ENCODE measurements at regions not wholly inside any gene's neighbourhood (a gene's known extent, or its start where the extent isn't known, plus 50 kb on each side); places are given as distances from the start of the nearest gene placed in this dataset.

GRCh38 chr2:12928775-12929401 is 212.2 kb downstream of the TRIB2 start:
- no peaks in the 10 kb centered on the region for H3K4me1 ChIP-seq
- no peak for ATAC-seq
- TF ChIP-seq CTCF (IDR thresholded peaks at IDR 0.05) = no peak
- intact Hi-C loops (cut with DNase I) = no loop called here
- H3K36me3 ChIP-seq (replicated peaks in 1 of 2; ENCODE audit: insufficient read depth in 1 of 2, low read depth in 2 of 2) = no peaks in the 10 kb centered on the region
- DNase-seq = no peak
- H3K9me3 ChIP-seq = no peaks in the 10 kb centered on the region
- no peak overlapping the region for H3K27ac ChIP-seq
- WGBS, 2 donors = 34 to 35% methylated on average over 4 of the region's 4 CpGs
- H3K4me3 ChIP-seq = no peak overlapping the region
- no peaks in the 10 kb centered on the region for H3K27me3 ChIP-seq

DNA sequence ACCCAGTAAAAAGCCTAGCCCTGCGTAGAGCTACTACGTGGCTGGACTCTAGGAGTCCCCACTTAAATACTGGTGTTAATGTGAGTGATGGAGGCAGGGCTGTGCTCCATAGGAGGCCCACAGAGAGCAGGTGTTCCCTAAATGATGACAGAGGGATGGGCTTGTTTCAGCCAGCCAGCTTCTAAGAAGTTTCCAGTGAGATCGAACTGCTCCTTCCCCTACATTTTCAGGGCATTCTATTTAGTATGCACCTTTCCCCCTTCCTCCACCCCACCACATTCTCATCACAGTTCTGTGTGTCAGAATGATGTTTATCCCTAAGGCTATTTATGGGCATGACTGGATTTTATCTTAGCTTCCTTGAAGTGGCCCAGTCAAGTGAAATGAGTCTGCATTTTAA is 213.0 kb downstream of the TRIB2 start:
- Histone ChIP-seq H3K4me3 (no peak overlapping the region), H3K27ac (no peak overlapping the region), H3K9me3 (no peaks in the 10 kb centered on the region), H3K4me1 (no peaks in the 10 kb centered on the region), H3K27me3 (no peaks in the 10 kb centered on the region), H3K36me3 (replicated peaks in 1 of 2; ENCODE audit: insufficient read depth in 1 of 2, low read depth in 2 of 2) (no peaks in the 10 kb centered on the region)
- TF ChIP-seq CTCF (IDR thresholded peaks at IDR 0.05) = no peak
- TF ChIP-seq POLR2A (IDR thresholded peaks at IDR 0.05) = no peak
- DNase-seq (no peak), ATAC-seq (no peak)
- WGBS, 2 donors = 62 to 66% methylated on average over 3 of the region's 3 CpGs
- intact Hi-C loops (cut with DNase I) = no loop called here

DNA sequence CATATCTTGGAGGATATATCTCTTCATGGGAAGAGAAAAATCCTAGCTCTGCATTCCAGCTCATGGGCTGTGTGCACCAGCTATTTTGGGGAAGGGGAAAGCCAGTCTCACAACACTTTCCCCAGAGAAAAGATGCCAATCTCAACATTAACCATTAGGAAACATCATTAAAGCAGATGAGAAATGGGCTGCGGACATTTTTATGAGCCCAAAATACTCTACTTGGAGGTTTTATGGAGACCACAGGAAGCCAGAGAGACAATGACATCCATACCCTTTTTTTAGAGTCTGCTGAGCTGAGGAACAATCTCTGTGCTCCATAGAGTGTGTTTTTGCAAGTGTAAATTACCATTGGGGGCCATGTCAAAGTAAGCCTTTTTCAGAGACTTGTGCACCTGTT is 213.7 kb downstream of the TRIB2 start:
- Histone ChIP-seq H3K4me1 (no peaks in the 10 kb centered on the region), H3K4me3 (no peak overlapping the region), H3K36me3 (replicated peaks in 1 of 2; ENCODE audit: insufficient read depth in 1 of 2, low read depth in 2 of 2) (no peaks in the 10 kb centered on the region), H3K27me3 (no peaks in the 10 kb centered on the region), H3K27ac (no peak overlapping the region), H3K9me3 (no peaks in the 10 kb centered on the region)
- DNase-seq (no peak), ATAC-seq (no peak)
- 75 to 92% methylated on average over 1 of the region's 1 CpG for WGBS, 2 donors
- intact Hi-C loops (cut with DNase I) = no loop called here
- TF ChIP-seq POLR2A (IDR thresholded peaks at IDR 0.05) (no peak), CTCF (IDR thresholded peaks at IDR 0.05) (no peak)

GRCh38 chr2:12931186-12931844 is 214.6 kb downstream of the TRIB2 start:
- Histone ChIP-seq H3K27me3 (no peaks in the 10 kb centered on the region), H3K4me1 (no peaks in the 10 kb centered on the region), H3K27ac (no peak overlapping the region), H3K36me3 (replicated peaks in 1 of 2; ENCODE audit: insufficient read depth in 1 of 2, low read depth in 2 of 2) (no peaks in the 10 kb centered on the region), H3K4me3 (no peak overlapping the region), H3K9me3 (no peaks in the 10 kb centered on the region)
- intact Hi-C loops (cut with DNase I) = no loop called here
- DNase-seq = peak in 2 of 4 donors; percentile 18 to 19
- 16 to 22% methylated on average over 4 of the region's 4 CpGs for WGBS, 2 donors
- TF ChIP-seq POLR2A (IDR thresholded peaks at IDR 0.05) (no peak), CTCF (IDR thresholded peaks at IDR 0.05) (peak; percentile 65 to 92 (median 84))
- ATAC-seq = peak; percentile 66

DNA sequence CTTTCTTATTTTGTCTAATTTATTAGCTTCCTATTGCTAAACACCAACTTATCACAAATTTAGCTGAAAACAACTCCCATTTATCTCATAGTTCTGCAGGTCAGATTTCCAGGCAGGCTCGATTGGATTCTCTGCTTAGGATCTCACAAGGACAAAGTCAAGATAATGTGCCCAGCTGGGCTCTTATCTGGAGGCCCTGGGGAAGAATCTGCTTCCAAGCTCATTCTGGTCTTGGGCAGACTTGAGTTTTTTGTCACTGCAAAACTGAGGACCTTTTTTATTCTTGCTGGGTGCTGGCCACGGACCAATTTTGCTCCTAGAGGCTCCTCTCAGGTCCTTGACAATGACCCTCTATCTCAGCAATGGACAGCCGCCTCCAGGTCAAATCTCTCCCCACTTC is 215.5 kb downstream of the TRIB2 start:
- Histone ChIP-seq H3K36me3 (replicated peaks in 1 of 2; ENCODE audit: insufficient read depth in 1 of 2, low read depth in 2 of 2) (no peaks in the 10 kb centered on the region), H3K27me3 (no peaks in the 10 kb centered on the region), H3K4me3 (no peak overlapping the region), H3K27ac (no peak overlapping the region), H3K9me3 (no peaks in the 10 kb centered on the region), H3K4me1 (no peaks in the 10 kb centered on the region)
- no peak for ATAC-seq
- DNase-seq = no peak
- WGBS, 2 donors = 41 to 46% methylated on average over 3 of the region's 3 CpGs
- TF ChIP-seq POLR2A (IDR thresholded peaks at IDR 0.05) (no peak), CTCF (IDR thresholded peaks at IDR 0.05) (no peak)
- intact Hi-C loops (cut with DNase I) = no loop called here

Data from body of pancreas (tissue), 4 donors.